UCSD-AML1 (cell line): ENCODE measurements at regions not wholly inside any gene's neighbourhood (a gene's known extent, or its start where the extent isn't known, plus 50 kb on each side); places are given as distances from the start of the nearest gene placed in this dataset.

Experiments used
- DNase-seq: peaks from one replicate; lab custom pipeline; 2025; ENCODE audit not compliant: unreplicated experiment; lab: John Stamatoyannopoulos, UW

DNA sequence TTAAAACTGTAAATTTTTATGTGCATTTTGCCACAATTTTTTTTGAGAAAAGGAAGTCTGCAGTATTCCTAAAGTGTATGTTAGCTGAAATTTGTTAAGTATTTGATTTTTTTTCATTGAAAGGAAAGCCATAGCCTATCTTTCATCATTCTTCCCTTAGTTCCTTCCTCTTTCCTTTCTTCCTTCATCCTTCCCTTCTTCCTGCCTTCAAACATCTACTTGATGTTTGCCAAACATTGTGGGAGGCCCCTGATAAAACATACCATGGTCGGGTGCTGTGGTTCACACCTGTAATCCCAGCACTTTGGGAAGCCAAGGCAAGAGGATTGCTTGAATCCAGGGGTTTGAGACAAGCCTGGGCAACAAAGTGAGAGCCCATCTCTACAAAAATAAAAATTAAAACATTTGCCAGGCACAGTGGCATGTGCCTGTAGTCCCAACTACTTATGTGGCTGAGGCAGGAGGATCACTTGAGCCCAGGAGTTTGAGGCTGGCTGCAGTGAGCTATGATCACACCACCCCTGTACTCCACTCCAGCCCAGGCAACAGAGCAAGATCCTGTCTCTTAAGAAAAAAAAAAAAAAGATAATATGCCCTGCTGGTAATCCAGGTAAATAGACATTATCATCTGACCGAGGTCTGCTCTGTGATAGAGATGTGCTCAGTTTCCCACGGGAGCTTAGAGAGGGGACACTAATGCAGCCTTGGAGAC lies 62.9 kb upstream of the FOXN2 start:
- no peak for DNase-seq

DNA sequence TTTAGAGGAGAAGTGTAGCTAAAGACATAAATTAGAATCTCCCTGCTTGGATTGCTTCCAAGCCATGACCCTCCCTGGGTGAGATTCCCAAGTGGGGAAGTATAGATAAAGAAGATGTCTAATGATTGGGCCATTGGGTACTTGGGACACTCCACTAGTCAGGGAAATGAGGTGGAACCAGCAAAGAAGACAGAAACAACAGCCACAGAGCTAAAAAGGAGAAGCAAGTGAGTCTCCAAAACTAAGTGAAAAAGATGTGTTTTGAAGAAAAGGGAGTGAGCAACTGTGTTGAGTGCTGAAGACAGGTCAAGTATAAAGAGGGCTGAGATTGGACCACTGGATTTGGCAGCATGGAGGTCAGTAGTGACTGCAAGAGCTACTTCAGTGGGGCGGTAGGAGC lies 61.2 kb upstream of the FOXN2 start:
- no peak for DNase-seq

DNA sequence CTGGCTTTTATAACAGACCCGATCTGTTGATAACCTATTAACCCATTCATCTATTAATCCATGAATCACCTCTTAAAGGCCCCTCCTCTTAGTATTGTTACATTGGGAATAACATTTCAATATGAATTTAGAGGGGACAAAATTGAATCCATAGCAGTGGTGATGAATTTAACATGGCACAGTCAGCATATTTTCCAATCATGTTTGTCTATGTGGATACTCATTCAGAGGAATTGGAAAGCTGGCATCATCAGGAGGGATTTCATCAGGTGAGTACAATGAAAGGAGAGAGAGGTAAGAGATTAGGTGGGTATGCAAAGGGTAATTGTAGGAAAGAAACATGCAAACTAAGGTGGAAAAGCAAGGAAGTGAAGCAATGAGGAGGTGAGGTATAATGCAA lies 59.6 kb upstream of the FOXN2 start:
- DNase-seq, result no peak

DNA sequence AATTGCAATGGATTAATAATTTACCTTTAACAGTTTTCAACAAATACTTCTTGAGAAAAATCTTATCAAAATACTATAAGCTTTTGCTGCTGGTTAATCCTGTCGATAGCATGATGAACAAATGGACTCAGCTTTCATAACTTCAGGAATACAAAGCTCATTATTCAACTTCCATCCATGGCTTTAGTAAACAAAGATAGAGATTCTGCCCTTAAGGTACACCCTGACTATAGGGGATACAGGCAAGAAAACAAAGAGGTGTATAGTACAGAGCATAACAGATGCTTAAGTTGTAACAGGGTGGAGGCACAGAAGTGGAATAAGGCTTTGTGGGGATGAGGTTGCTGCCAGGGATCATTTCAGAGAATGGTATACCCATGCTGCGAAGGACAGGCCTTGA lies 57.0 kb upstream of the FOXN2 start:
- DNase-seq, result no peak

DNA sequence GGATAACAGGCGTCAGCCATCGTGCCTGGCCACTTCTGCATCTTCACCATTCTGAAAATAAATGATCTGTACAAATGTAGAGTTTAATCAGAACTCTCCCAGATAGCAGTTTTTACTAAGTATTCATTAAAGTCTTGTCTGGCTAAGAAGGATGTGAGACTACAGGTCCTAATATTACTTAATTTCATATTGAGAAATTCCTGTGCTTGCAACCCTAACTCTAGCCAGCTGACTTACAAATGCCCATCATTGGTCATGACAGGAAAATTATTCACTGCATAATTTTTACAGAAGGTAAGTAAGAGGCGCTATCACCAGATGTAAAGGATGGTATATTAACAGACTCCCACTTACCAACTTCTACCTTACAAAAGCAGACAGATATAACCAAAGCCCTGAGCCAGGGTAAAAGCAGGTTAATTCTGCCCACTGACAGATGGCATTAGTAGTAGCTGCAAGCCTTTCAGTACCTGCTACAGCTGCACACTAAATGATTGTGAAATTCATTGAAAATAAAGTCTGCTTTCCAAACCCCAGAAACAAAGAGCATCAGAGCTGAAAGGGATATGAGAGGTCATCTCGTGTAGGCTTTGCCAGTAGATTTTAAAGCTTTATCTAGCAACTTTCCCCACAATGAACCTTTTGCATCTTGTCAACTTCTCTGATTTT lies 55.9 kb upstream of the FOXN2 start:
- no peak for DNase-seq

DNA sequence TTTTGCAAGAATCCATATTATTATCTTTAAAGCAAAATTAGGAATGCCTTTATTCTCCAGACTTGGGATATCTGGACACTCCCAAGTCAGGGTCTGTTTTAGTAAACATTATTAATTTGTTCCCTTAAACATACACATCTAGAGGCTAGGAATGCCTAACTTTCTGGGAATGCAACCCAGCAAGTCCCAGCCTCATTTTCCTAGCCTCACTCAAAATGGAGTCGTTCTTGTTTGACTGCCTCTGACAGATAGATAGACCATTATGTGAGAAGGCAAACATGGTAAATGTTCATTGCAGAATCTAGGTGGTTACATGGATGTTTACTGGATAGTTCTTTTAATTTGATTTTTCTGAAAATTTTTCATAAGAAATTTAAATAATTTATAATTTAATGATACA lies 54.7 kb upstream of the FOXN2 start:
- no peak for DNase-seq

DNA sequence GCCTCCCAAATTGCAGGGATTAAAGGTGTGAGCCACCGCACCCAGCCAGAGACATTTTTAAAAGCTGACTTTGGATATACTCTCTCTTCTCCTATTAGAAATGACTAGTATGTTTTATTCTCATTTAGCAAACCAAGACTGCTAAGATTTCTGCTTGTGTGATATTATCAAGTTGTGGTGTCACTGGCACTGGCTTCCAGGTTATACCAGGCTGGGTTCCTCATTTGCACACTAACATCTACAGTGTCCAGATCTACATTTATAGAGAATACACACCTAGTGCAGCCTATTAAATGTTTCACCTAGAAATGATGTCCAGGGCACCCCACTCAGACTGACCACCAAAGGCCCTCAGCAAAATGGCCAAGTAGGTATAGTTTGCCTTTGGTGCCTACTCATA lies 49.9 kb upstream of the FOXN2 start:
- DNase-seq, result no peak
